Suprapubic skin (tissue), 4 donors: ENCODE measurements at regions not wholly inside any gene's neighbourhood (a gene's known extent, or its start where the extent isn't known, plus 50 kb on each side); places are given as distances from the start of the nearest gene placed in this dataset.

Source experiments
- DNase-seq, 2 donors: peaks; one replicate each; pipeline ENCODE4 v3.0.0-alpha.2; 2019; ENCODE audit warnings: low spot score in 2 of 2
- H3K27ac ChIP-seq: fragments of 200-600 bp; sonication (generic); one replicate; pipeline ENCODE4 v1.5.1; 2019
- H3K27me3 ChIP-seq: fragments of 200-600 bp; sonication (generic); one replicate; pipeline ENCODE4 v1.5.1; 2019
- H3K36me3 ChIP-seq: fragments of 200-600 bp; sonication (generic); one replicate; pipeline ENCODE4 v1.5.1; 2019
- H3K4me1 ChIP-seq: fragments of 200-600 bp; sonication (generic); one replicate; pipeline ENCODE4 v1.5.1; 2019
- H3K4me3 ChIP-seq: fragments of 200-600 bp; sonication (generic); one replicate; pipeline ENCODE4 v1.5.1; 2019; ENCODE audit warnings: mild to moderate bottlenecking
- H3K9me3 ChIP-seq: fragments of 200-600 bp; sonication (generic); one replicate; pipeline ENCODE4 v1.5.1; 2019
- CTCF ChIP-seq, 2 donors: fragments of 200-600 bp in 1 of 2; fragments of 450-650 bp in 1 of 2; sonication (generic) in 1 of 2; IDR thresholded peaks; one replicate each; pipeline ENCODE4 v1.5.1; 2016 to 2019; ENCODE audit warnings: antibody characterized with exemption in 2 of 2, mild to moderate bottlenecking in 1 of 2, moderate library complexity in 1 of 2
- EP300 ChIP-seq: sonication (generic); formaldehyde crosslinking; IDR thresholded peaks from one replicate; pipeline ENCODE4 v1.6.1; 2017; ENCODE audit warnings: antibody characterized with exemption
- POLR2A ChIP-seq, 2 donors: fragments of 450-650 bp; IDR thresholded peaks; one replicate each; pipeline ENCODE4 v1.6.1; 2017; ENCODE audit warnings: antibody characterized with exemption in 2 of 2, mild to moderate bottlenecking in 2 of 2, moderate library complexity in 2 of 2
- POLR2AphosphoS5 ChIP-seq, 3 donors: sonication (generic); formaldehyde crosslinking; IDR thresholded peaks; one replicate each; pipeline ENCODE4 v1.6.1; 2017; ENCODE audit warnings: antibody characterized with exemption in 3 of 3
- WGBS: methylation state at CpG from one replicate; pipeline ENCODE4 v1.1.5; 2018; 5-methylcytosine and 5-hydroxymethylcytosine counted together

GRCh38 chr14:71734885-71735284 is 197.3 kb upstream of the RGS6 start:
- Histone ChIP-seq H3K27ac (no peak overlapping the region), H3K4me3 (no peak overlapping the region), H3K27me3 (no peaks in the 10 kb centered on the region), H3K4me1 (peaks cover 10% of the 10 kb centered on the region), H3K9me3 (no peaks in the 10 kb centered on the region), H3K36me3 (peaks cover 80% of the 10 kb centered on the region)
- no peak for DNase-seq
- WGBS: 91% methylated on average over 2 of the region's 2 CpGs
- TF ChIP-seq POLR2A (IDR thresholded peaks at IDR 0.05): no peak
- no peak for TF ChIP-seq EP300
- TF ChIP-seq POLR2AphosphoS5 (IDR thresholded peaks at IDR 0.05): no peak
- no peak for TF ChIP-seq CTCF (IDR thresholded peaks at IDR 0.05)

- no peaks in the 10 kb centered on the region for H3K27me3 ChIP-seq
- no peak overlapping the region for H3K27ac ChIP-seq
- H3K4me1 ChIP-seq: peaks cover 11% of the 10 kb centered on the region
- peaks cover 59% of the 10 kb centered on the region for H3K36me3 ChIP-seq
- TF ChIP-seq POLR2A (IDR thresholded peaks at IDR 0.05) (no peak), EP300 (no peak), POLR2AphosphoS5 (IDR thresholded peaks at IDR 0.05) (no peak)
- WGBS: 57% methylated on average over 3 of the region's 3 CpGs
- no peak for DNase-seq
- no peak overlapping the region for H3K4me3 ChIP-seq
- H3K9me3 ChIP-seq: no peaks in the 10 kb centered on the region
Observed at GRCh38 chr14:71737760-71738159, 194.5 kb upstream of the RGS6 start.

- peaks cover 11% of the 10 kb centered on the region for H3K4me1 ChIP-seq
- no peaks in the 10 kb centered on the region for H3K27me3 ChIP-seq
- H3K36me3 ChIP-seq: peaks cover 45% of the 10 kb centered on the region
- H3K9me3 ChIP-seq: no peaks in the 10 kb centered on the region
- no peak overlapping the region for H3K27ac ChIP-seq
- no peak for DNase-seq
- no peak for TF ChIP-seq EP300
- TF ChIP-seq POLR2AphosphoS5 (IDR thresholded peaks at IDR 0.05): no peak
- TF ChIP-seq POLR2A (IDR thresholded peaks at IDR 0.05): no peak
- TF ChIP-seq CTCF (IDR thresholded peaks at IDR 0.05): no peak
- no peak overlapping the region for H3K4me3 ChIP-seq
- WGBS: 80% methylated on average over 5 of the region's 5 CpGs
Observed at GRCh38 chr14:71739273-71739990, 192.8 kb upstream of the RGS6 start.

- TF ChIP-seq POLR2A (IDR thresholded peaks at IDR 0.05): no peak
- no peak for TF ChIP-seq EP300
- no peak for TF ChIP-seq POLR2AphosphoS5 (IDR thresholded peaks at IDR 0.05)
- no peak for TF ChIP-seq CTCF (IDR thresholded peaks at IDR 0.05)
- peaks cover 27% of the 10 kb centered on the region for H3K36me3 ChIP-seq
- no peak for DNase-seq
- H3K27me3 ChIP-seq: no peaks in the 10 kb centered on the region
- no peak overlapping the region for H3K4me3 ChIP-seq
- 80% methylated on average over 5 of the region's 5 CpGs for WGBS
- no peaks in the 10 kb centered on the region for H3K9me3 ChIP-seq
- H3K4me1 ChIP-seq: peaks cover 11% of the 10 kb centered on the region
- H3K27ac ChIP-seq: no peak overlapping the region
Observed at GRCh38 chr14:71741241-71741640, 191.0 kb upstream of the RGS6 start.

GRCh38 chr14:71742485-71742884 is 189.7 kb upstream of the RGS6 start:
- TF ChIP-seq POLR2AphosphoS5 (IDR thresholded peaks at IDR 0.05) (no peak), POLR2A (IDR thresholded peaks at IDR 0.05) (no peak), CTCF (IDR thresholded peaks at IDR 0.05) (no peak), EP300 (no peak)
- no peaks in the 10 kb centered on the region for H3K27me3 ChIP-seq
- H3K9me3 ChIP-seq: no peaks in the 10 kb centered on the region
- peaks cover 11% of the 10 kb centered on the region for H3K4me1 ChIP-seq
- H3K36me3 ChIP-seq: peaks cover 14% of the 10 kb centered on the region
- H3K27ac ChIP-seq: no peak overlapping the region
- no peak overlapping the region for H3K4me3 ChIP-seq
- DNase-seq: no peak
- WGBS: 77% methylated on average over 6 of the region's 6 CpGs
